ENCODE measurements at regions not wholly inside any gene's neighbourhood (a gene's known extent, or its start where the extent isn't known, plus 50 kb on each side); places are given as distances from the start of the nearest gene placed in this dataset.

- TF ChIP-seq POLR2AphosphoS5 (IDR thresholded peaks at IDR 0.05) = no peak
- TF ChIP-seq, protein P1, sequence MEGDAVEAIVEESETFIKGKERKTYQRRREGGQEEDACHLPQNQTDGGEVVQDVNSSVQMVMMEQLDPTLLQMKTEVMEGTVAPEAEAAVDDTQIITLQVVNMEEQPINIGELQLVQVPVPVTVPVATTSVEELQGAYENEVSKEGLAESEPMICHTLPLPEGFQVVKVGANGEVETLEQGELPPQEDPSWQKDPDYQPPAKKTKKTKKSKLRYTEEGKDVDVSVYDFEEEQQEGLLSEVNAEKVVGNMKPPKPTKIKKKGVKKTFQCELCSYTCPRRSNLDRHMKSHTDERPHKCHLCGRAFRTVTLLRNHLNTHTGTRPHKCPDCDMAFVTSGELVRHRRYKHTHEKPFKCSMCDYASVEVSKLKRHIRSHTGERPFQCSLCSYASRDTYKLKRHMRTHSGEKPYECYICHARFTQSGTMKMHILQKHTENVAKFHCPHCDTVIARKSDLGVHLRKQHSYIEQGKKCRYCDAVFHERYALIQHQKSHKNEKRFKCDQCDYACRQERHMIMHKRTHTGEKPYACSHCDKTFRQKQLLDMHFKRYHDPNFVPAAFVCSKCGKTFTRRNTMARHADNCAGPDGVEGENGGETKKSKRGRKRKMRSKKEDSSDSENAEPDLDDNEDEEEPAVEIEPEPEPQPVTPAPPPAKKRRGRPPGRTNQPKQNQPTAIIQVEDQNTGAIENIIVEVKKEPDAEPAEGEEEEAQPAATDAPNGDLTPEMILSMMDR (IDR thresholded peaks at IDR 0.05) = no peak
- TF ChIP-seq POLR2A (IDR thresholded peaks at IDR 0.05) = no peak
Observed at GRCh38 chr9:30127371-30127770, 2257.1 kb upstream of the ACO1 start.

All from prostate gland (tissue), 2 donors.